DOHH2 (cell line): ENCODE measurements at regions not wholly inside any gene's neighbourhood (a gene's known extent, or its start where the extent isn't known, plus 50 kb on each side); places are given as distances from the start of the nearest gene placed in this dataset.

Experiments used
- H3F3A ChIP-seq: fragments of 200-600 bp; sonication (generic), shearing (Covaris generic); 2 replicates; pipeline ENCODE4 v1.6.0; 2016; ENCODE audit warnings: antibody characterized with exemption, mild to moderate bottlenecking; ENCODE audit not compliant: control insufficient read depth, insufficient read depth
- H3K27ac ChIP-seq: fragments of 200-600 bp; sonication (generic); 2 replicates; pipeline ENCODE4 v1.5.1; 2014; ENCODE audit warnings: low read depth, mild to moderate bottlenecking, low read length, moderate library complexity
- H3K27me3 ChIP-seq: fragments of 200-600 bp; sonication (generic); 2 replicates; pipeline ENCODE4 v1.6.1; 2014; ENCODE audit warnings: mild to moderate bottlenecking, low read length, mixed read lengths; ENCODE audit not compliant: control insufficient read depth
- H3K36me3 ChIP-seq: fragments of 200-600 bp; sonication (generic); 2 replicates; pipeline ENCODE4 v1.6.1; 2014; ENCODE audit warnings: mild to moderate bottlenecking, low read length, moderate library complexity, mixed read lengths; ENCODE audit not compliant: control insufficient read depth
- H3K4me1 ChIP-seq: fragments of 200-600 bp; sonication (generic); 2 replicates; pipeline ENCODE4 v1.6.1; 2014; ENCODE audit warnings: mild to moderate bottlenecking, low read length, mixed read lengths; ENCODE audit not compliant: control insufficient read depth
- H3K4me2 ChIP-seq: fragments of 200-600 bp; sonication (generic); 2 replicates; pipeline ENCODE4 v1.6.0; 2014; ENCODE audit warnings: mild to moderate bottlenecking, low read length, moderate library complexity
- H3K4me3 ChIP-seq: fragments of 200-600 bp; sonication (generic); 2 replicates; pipeline ENCODE4 v1.5.1; 2014; ENCODE audit warnings: mild to moderate bottlenecking, low read length, mixed read lengths
- H3K79me2 ChIP-seq: fragments of 200-600 bp; sonication (generic); 2 replicates; pipeline ENCODE4 v1.6.1; 2014; ENCODE audit warnings: mild to moderate bottlenecking, low read length, mixed read lengths; ENCODE audit not compliant: control insufficient read depth
- H3K9me2 ChIP-seq: fragments of 200-600 bp; sonication (generic); replicated peaks from 2 replicates; pipeline ENCODE4 v1.6.1; 2014; ENCODE audit warnings: mild to moderate bottlenecking, low read length, mixed read lengths; ENCODE audit not compliant: control insufficient read depth
- H3K9me3 ChIP-seq: fragments of 200-600 bp; sonication (generic); 2 replicates; pipeline ENCODE4 v1.6.1; 2014; ENCODE audit warnings: antibody characterized with exemption, low read length, mixed read lengths; ENCODE audit not compliant: control insufficient read depth, insufficient read depth
- H4K20me1 ChIP-seq: fragments of 200-600 bp; sonication (generic); 2 replicates; pipeline ENCODE4 v1.6.0; 2014; ENCODE audit warnings: low read depth, mild to moderate bottlenecking, antibody characterized with exemption, low read length, moderate library complexity; ENCODE audit not compliant: control insufficient read depth, insufficient read depth
- EZH2phosphoT487 ChIP-seq: fragments of 200-600 bp; sonication (generic); IDR thresholded peaks from 2 replicates; pipeline ENCODE4 v1.6.1; 2017; ENCODE audit warnings: borderline replicate concordance, mild to moderate bottlenecking, antibody characterized with exemption, low read length, moderate library complexity, mixed read lengths
- TF ChIP-seq, protein P1 (sequence below): fragments of 200-600 bp; sonication (generic); IDR thresholded peaks from one replicate; pipeline ENCODE4 v1.5.1; 2014; ENCODE audit warnings: antibody characterized with exemption, mild to moderate bottlenecking, low read depth, low read length; ENCODE audit not compliant: poor library complexity, severe bottlenecking

DNA sequence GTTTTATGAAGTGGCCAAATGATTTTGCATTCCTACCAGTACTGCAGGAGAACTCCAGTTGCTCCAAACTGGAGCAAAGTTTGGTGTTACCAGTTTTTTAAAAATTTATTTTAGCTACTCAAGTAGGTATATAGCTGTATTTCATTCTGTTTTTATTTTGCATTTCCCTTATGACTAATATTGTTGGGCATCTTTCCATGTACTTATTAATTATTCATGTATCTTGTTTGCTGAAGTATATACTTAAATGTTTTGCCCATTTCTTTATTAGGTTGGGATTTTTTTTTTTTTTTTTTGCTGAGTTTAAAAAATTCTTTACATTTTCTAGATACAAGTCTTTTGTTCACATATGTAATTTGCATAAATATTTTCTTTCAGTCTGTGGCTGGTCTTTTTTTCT, 386.6 kb upstream of the DAB2 start:
- no peaks in the 10 kb centered on the region for H3K4me1 ChIP-seq
- no peak for TF ChIP-seq EZH2phosphoT487
- TF ChIP-seq, protein P1, sequence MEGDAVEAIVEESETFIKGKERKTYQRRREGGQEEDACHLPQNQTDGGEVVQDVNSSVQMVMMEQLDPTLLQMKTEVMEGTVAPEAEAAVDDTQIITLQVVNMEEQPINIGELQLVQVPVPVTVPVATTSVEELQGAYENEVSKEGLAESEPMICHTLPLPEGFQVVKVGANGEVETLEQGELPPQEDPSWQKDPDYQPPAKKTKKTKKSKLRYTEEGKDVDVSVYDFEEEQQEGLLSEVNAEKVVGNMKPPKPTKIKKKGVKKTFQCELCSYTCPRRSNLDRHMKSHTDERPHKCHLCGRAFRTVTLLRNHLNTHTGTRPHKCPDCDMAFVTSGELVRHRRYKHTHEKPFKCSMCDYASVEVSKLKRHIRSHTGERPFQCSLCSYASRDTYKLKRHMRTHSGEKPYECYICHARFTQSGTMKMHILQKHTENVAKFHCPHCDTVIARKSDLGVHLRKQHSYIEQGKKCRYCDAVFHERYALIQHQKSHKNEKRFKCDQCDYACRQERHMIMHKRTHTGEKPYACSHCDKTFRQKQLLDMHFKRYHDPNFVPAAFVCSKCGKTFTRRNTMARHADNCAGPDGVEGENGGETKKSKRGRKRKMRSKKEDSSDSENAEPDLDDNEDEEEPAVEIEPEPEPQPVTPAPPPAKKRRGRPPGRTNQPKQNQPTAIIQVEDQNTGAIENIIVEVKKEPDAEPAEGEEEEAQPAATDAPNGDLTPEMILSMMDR: no peak
- no peaks in the 10 kb centered on the region for H4K20me1 ChIP-seq
- no peaks in the 10 kb centered on the region for H3K9me2 ChIP-seq
- H3K36me3 ChIP-seq: no peaks in the 10 kb centered on the region
- H3K9me3 ChIP-seq: no peaks in the 10 kb centered on the region
- H3K79me2 ChIP-seq: no peaks in the 10 kb centered on the region
- H3F3A ChIP-seq: no peaks in the 10 kb centered on the region
- no peaks in the 10 kb centered on the region for H3K27me3 ChIP-seq
- H3K4me2 ChIP-seq: no peak overlapping the region
- no peak overlapping the region for H3K4me3 ChIP-seq
- H3K27ac ChIP-seq: no peak overlapping the region

DNA sequence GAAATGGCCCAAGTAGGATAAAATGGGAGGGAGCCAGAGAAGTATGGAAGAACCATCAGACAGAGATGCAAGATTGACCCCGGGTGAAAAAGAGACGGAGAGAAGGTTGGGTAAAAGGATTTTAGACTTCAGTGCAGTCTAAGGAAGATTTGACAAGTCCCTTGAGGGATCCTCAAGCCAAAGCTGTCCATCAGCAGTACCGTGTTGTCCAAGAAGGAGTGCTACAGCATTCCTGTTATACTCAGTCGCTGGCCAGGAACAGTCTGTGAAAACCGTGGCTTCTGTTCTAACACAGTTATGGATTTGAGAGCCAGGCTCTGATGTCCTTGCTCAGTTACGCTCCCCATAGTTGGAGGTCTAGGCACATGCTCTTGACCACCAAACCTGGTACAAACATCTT, 383.9 kb upstream of the DAB2 start:
- Histone ChIP-seq H3K4me3 (no peak overlapping the region), H4K20me1 (no peaks in the 10 kb centered on the region), H3K79me2 (no peaks in the 10 kb centered on the region), H3K4me2 (no peak overlapping the region), H3K9me3 (no peaks in the 10 kb centered on the region), H3K27me3 (no peaks in the 10 kb centered on the region), H3K36me3 (no peaks in the 10 kb centered on the region), H3F3A (no peaks in the 10 kb centered on the region), H3K4me1 (no peaks in the 10 kb centered on the region), H3K9me2 (no peaks in the 10 kb centered on the region), H3K27ac (no peak overlapping the region)
- no peak for TF ChIP-seq EZH2phosphoT487
- TF ChIP-seq, protein P1: no peak

DNA sequence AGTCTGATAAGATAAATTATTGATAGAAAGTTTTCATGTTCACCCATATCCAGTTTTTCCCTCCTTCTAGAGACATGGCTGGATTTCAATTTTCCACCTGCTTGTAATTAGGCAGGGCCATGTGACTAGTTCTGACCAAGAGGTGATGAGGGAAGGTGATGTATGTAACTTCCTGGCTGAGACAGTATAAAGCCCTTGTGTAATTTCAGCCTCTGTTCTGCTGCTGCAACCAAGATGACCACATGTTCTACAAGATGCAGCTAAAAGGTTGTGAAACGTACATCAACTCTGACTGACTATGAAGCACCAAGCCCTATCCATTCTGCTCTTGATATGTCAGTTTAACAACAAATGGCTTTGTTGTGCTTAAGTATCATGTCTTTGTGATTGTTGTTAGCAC, 376.5 kb upstream of the DAB2 start:
- TF ChIP-seq EZH2phosphoT487: no peak
- TF ChIP-seq, protein P1: no peak
- H3K4me2 ChIP-seq: no peak overlapping the region

More for the DNA sequence above, 376.5 kb upstream of the DAB2 start:
- Histone ChIP-seq H3F3A (no peaks in the 10 kb centered on the region), H3K9me2 (no peaks in the 10 kb centered on the region), H3K4me1 (no peaks in the 10 kb centered on the region), H4K20me1 (no peaks in the 10 kb centered on the region), H3K27ac (no peak overlapping the region), H3K27me3 (no peaks in the 10 kb centered on the region), H3K36me3 (no peaks in the 10 kb centered on the region), H3K4me3 (no peak overlapping the region), H3K9me3 (no peaks in the 10 kb centered on the region), H3K79me2 (no peaks in the 10 kb centered on the region)
